Activated CD8-positive, alpha-beta memory T cell treated with anti-CD3 and anti-CD28 coated beads, Interleukin-2, amount 10 ng/mL, durations not matched to agents 7 days and 5 days (primary cell): ENCODE measurements at regions not wholly inside any gene's neighbourhood (a gene's known extent, or its start where the extent isn't known, plus 50 kb on each side); places are given as distances from the start of the nearest gene placed in this dataset.

Experiments used
- ATAC-seq: fragments of 150-1000 bp; cut with Tn5 transposase; one replicate; pipeline ENCODE4 v1.10.0; 2021; ENCODE audit warnings: moderate library complexity
- CTCF ChIA-PET: fragments of 350-600 bp; sonication (Branson Sonifier 250); formaldehyde crosslinking; loops from one replicate; lab custom pipeline; 2021; ENCODE audit warnings: antibody characterized with exemption; lab: Charles Lee
- DNase-seq: peaks from one replicate; pipeline ENCODE4 v3.0.0-alpha.2; 2020
- H3K27ac Mint-ChIP-seq: one replicate; pipeline ENCODE4 v1.8.0; 2021; ENCODE audit warnings: mild to moderate bottlenecking, mixed read lengths
- H3K27me3 Mint-ChIP-seq: one replicate; pipeline ENCODE4 v1.8.0; 2021; ENCODE audit warnings: mixed read lengths
- H3K36me3 Mint-ChIP-seq: one replicate; pipeline ENCODE4 v1.8.0; 2021; ENCODE audit warnings: mild to moderate bottlenecking, mixed read lengths
- H3K4me1 Mint-ChIP-seq: one replicate; pipeline ENCODE4 v1.8.0; 2021; ENCODE audit warnings: mixed read lengths
- H3K4me3 Mint-ChIP-seq: one replicate; pipeline ENCODE4 v1.8.0; 2021; ENCODE audit warnings: mild to moderate bottlenecking, moderate library complexity, mixed read lengths
- H3K9me3 Mint-ChIP-seq: one replicate; pipeline ENCODE4 v1.8.0; 2022; ENCODE audit warnings: low read depth, mixed read lengths

DNA sequence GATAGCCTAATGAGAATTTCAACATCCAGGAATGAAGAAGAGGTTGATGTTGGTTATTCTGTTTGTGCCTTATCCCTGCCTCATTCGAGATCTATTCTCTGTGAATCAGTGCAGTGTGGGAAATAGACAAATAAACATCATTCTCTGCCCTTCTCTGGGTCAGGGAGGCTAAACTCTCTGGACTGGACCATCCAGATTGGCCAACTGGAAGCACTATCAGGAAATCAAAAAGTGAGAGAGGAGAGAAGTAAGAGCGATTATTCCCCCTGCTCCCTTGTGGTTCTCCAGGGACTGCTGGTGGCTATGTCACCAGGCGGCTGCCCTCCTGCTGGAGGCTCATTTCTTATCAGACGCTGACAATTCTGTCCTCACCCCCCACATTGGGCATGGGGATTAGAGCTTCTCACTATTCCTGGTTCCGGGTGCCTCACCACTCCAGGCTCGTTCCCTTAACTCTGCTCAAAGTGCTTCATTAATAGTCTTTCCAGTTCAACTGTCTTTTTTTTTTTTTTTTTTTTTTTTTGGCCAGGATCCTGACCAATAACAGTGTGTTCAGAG lies 201.7 kb upstream of the RREB1 start:
- Mint-ChIP-seq H3K4me3 (no peak overlapping the region), H3K36me3 (no peaks in the 10 kb centered on the region), H3K27me3 (peaks cover 40% of the 10 kb centered on the region), H3K9me3 (no peaks in the 10 kb centered on the region), H3K27ac (no peak overlapping the region), H3K4me1 (no peaks in the 10 kb centered on the region)
- DNase-seq (no peak), ATAC-seq (no peak)
- CTCF ChIA-PET = no interaction called here

DNA sequence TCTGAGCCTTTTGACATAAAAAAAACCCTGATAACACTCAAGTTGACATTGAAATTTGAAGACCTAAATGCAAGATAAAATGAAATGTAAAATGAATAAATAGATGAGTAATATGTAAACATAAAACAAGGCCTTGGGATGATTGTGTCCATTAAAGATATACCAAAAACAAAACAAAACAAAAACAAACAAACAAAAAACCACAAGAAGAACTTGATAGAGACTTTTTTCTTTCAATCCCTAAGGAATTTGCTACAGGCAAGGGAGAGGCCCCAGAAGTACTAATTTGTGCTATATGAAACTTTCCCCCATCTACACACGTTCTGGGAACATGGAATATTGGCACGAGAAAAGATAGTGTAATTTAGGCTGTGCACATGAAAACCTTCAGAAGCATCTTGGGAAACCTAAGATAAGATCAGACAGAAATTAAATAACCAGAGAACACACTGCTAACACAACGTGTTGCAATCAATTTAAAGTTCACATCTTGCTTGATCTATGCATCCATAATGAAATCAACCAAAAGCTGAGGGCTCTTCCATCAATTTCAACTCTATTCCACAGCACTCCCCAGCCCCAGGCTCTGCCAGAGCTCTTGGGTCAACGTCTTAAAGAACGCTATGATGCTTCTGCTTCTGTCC lies 201.1 kb upstream of the RREB1 start:
- DNase-seq (no peak), ATAC-seq (no peak)
- H3K9me3 Mint-ChIP-seq = no peaks in the 10 kb centered on the region
- H3K27me3 Mint-ChIP-seq = peaks cover 34% of the 10 kb centered on the region
- no peaks in the 10 kb centered on the region for H3K36me3 Mint-ChIP-seq
- H3K27ac Mint-ChIP-seq = no peak overlapping the region
- CTCF ChIA-PET = no interaction called here
- no peaks in the 10 kb centered on the region for H3K4me1 Mint-ChIP-seq
- no peak overlapping the region for H3K4me3 Mint-ChIP-seq

DNA sequence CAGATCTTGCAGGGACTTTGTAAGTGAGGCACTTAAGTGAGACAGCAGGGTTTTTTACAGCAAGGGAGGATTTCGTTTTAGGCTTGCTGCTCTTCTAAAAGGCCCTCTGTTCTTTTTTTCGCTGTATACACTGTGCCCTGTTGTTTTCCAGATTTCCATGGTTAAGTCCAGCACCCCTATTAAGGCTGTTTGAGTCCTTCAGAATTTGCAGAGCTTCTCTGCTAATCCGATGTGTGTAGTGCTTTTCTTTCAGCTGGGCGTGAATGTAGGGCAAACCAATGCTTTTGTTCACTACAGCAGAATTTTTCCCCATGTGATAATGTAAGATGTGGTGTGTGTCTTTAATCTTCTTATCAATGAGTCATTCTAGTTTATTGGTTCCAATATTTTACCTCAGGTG lies 200.5 kb upstream of the RREB1 start:
- no peak overlapping the region for H3K27ac Mint-ChIP-seq
- H3K4me3 Mint-ChIP-seq = no peak overlapping the region
- CTCF ChIA-PET = no interaction called here
- no peaks in the 10 kb centered on the region for H3K36me3 Mint-ChIP-seq
- no peak for ATAC-seq
- peaks cover 37% of the 10 kb centered on the region for H3K27me3 Mint-ChIP-seq
- no peaks in the 10 kb centered on the region for H3K4me1 Mint-ChIP-seq
- H3K9me3 Mint-ChIP-seq = no peaks in the 10 kb centered on the region
- DNase-seq = no peak

DNA sequence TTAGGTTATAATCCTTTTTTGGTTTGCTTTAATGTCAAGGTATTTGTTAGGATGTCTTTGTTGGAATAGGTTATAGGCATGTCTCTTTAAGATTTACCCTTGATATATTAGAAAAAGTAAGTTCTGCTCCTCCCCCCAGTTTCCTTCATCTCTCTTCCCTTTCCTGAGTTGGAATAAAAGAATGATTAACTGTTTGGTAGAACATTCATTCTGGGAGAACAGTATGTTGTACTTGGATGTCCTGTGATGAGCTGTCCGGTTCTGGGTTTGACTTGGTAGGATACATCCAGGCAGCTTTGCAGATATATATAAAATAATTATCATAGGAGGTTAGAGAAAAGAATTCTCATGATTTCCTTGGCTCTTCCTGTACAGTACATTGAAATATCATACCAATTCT lies 199.6 kb upstream of the RREB1 start:
- CTCF ChIA-PET = no interaction called here

DNA sequence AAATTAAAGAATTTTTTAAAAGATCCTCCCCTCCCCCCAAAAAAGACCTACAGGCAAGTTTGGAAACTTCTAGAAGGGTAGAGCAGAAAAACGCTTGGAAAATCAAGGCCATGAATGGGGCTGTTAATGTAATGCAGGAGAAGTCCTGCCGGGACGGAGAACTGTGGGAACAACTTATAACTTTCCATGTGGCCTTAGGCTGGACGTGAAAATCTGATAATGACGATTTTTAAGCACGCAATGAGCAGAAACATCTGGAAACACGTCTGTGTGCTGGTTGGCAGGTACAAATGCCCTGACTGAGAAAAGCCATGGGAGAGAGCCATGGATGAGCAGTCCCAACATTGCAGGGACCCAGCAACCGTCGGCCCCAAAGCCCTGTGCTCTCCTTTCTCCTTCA lies 198.7 kb upstream of the RREB1 start:
- DNase-seq = no peak
- peaks cover 43% of the 10 kb centered on the region for H3K27me3 Mint-ChIP-seq
- H3K9me3 Mint-ChIP-seq = no peaks in the 10 kb centered on the region
- no peak overlapping the region for H3K4me3 Mint-ChIP-seq
- H3K36me3 Mint-ChIP-seq = no peaks in the 10 kb centered on the region
- CTCF ChIA-PET = no interaction called here
- ATAC-seq = no peak
- H3K4me1 Mint-ChIP-seq = no peaks in the 10 kb centered on the region
- H3K27ac Mint-ChIP-seq = no peak overlapping the region

More for the DNA sequence above, 199.6 kb upstream of the RREB1 start:
- no peak for ATAC-seq
- Mint-ChIP-seq H3K4me3 (no peak overlapping the region), H3K9me3 (no peaks in the 10 kb centered on the region), H3K27me3 (peaks cover 41% of the 10 kb centered on the region), H3K4me1 (no peaks in the 10 kb centered on the region), H3K27ac (no peak overlapping the region), H3K36me3 (no peaks in the 10 kb centered on the region)
- no peak for DNase-seq

DNA sequence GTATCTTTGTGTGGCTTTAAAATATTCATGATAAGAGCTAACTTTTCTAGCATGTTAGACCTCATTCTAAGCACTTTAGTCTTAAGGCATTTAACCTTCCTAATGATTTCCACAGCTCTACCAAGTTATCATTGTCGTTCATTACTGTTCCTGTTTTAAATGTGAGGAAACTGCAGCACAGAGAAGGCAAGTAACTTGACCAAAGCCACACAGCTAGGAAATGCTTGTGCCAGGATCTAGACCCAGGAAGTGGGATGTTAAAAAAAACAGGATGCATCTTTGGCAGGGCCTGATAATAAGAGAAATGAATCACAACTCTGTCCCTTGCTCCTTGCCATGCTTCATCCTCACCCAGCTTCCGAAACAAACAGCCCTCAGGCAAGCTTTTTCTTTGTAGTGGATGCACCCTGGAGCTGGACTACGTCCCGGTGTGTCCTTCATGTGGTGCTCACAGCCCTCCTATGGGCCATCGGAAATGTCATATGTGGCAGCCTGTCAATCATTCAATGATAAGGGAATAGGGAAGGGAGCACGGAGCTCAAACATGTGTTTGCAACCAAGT lies 196.9 kb upstream of the RREB1 start:
- Mint-ChIP-seq H3K4me1 (no peaks in the 10 kb centered on the region), H3K27me3 (peaks cover 39% of the 10 kb centered on the region), H3K27ac (no peak overlapping the region), H3K9me3 (no peaks in the 10 kb centered on the region), H3K4me3 (no peak overlapping the region), H3K36me3 (no peaks in the 10 kb centered on the region)
- CTCF ChIA-PET = interaction anchor here (0.7 kb wide), 1 partner anchor 189 kb away, joined by 4 read pairs; no protein-coding TSS in a partner anchor
- no peak for DNase-seq
- ATAC-seq = no peak

DNA sequence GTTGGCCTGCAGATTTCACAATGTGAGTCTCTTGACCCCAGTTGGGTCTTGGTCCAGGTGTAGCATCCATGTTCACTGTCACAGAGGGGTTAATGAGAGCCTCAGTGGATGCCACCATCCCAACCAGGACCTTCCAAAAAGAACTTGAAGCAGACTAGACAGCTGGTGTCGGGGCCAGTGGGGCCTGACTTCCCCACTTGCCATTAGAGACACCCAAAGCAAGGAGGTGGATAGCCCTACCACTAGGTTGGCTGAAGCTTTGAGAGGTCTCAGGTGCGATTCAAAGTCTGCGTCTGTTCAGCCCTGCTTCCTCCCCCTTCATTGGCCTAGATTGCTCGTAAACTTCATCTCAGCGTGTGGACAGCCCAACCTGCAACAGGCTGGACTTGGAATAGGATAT lies 196.4 kb upstream of the RREB1 start:
- no peak for DNase-seq
- Mint-ChIP-seq H3K36me3 (no peaks in the 10 kb centered on the region), H3K4me3 (no peak overlapping the region), H3K27me3 (peaks cover 37% of the 10 kb centered on the region), H3K27ac (no peak overlapping the region), H3K9me3 (no peaks in the 10 kb centered on the region), H3K4me1 (peaks cover 2% of the 10 kb centered on the region)
- no peak for ATAC-seq
- CTCF ChIA-PET = no interaction called here

DNA sequence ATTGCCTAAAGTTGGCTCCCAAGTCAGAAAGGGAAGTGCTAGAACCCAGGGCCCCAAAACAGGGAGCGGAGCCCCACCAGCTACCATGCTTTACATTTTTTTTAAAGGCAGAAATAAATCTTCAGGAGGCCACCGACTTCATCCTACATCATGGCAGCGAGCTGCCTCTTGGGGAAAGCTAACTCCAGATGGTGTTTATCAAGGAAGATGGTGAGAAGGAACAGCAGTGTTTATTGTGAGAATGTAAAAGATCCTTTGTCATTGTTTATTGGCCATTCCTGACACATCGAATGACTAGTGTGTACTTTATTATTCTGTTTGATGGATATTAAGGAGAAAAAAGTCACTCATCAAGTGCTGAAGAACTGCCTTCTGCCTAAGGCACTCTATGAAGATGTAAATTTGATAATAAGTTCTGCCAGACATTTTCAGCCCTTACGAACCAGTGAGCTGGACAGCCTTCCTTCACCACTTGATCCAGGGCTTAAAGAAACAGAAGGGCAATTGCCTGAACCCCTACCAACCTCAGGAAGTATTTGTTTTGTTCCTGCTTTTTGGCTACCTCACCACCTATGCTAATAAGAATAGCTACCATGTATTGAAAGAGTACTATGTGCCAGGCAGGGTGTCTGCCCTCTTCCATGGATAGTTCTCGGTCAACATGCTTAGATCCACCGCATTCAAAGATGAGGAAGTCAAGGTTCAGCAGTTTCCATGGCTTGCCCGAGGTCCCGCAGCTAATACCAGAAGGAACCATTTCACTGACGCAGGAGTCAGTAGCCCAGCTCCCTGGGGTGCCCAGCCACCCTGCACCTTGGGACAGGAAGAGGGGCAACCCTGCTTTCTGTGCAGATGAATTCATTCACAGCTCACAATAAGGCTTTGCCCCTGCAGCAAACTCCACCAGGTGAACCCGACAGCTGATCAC lies 194.7 kb upstream of the RREB1 start:
- no peaks in the 10 kb centered on the region for H3K9me3 Mint-ChIP-seq
- DNase-seq (no peak), ATAC-seq (no peak)
- H3K27me3 Mint-ChIP-seq = peaks cover 24% of the 10 kb centered on the region
- peaks cover 2% of the 10 kb centered on the region for H3K4me1 Mint-ChIP-seq
- H3K4me3 Mint-ChIP-seq = no peak overlapping the region
- H3K27ac Mint-ChIP-seq = no peak overlapping the region
- no peaks in the 10 kb centered on the region for H3K36me3 Mint-ChIP-seq
- CTCF ChIA-PET = interaction anchor here (1.0 to 1.3 kb wide), 2 partner anchors 8 to 154 kb away, joined by 3 read pairs; no protein-coding TSS in a partner anchor

DNA sequence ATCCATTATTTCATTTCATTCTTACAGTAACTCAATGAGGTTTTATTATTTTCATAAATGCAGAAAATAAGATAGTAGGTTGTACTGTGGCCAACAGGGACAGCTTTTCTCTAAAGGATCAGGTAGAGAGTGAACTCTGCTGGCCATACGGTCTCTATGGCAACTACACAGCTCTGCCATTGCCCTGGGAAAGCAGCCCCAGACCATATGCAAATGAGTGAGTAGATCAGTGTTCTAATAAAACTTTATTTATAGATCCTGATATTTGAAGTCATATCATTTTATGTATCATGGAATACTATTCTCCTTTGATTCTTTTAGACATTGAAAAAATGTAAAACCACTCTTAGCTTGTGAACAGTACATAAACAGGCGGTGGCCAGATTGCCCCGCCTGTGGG lies 192.5 kb upstream of the RREB1 start:
- H3K4me1 Mint-ChIP-seq = peaks cover 8% of the 10 kb centered on the region
- peaks cover 29% of the 10 kb centered on the region for H3K27me3 Mint-ChIP-seq
- no peaks in the 10 kb centered on the region for H3K36me3 Mint-ChIP-seq
- DNase-seq (no peak), ATAC-seq (no peak)
- no peak overlapping the region for H3K4me3 Mint-ChIP-seq
- H3K27ac Mint-ChIP-seq = no peak overlapping the region
- no peaks in the 10 kb centered on the region for H3K9me3 Mint-ChIP-seq
- CTCF ChIA-PET = interaction anchor here (0.7 to 1.2 kb wide), 4 partner anchors 11 to 218 kb away, joined by 3 read pairs; no protein-coding TSS in a partner anchor

DNA sequence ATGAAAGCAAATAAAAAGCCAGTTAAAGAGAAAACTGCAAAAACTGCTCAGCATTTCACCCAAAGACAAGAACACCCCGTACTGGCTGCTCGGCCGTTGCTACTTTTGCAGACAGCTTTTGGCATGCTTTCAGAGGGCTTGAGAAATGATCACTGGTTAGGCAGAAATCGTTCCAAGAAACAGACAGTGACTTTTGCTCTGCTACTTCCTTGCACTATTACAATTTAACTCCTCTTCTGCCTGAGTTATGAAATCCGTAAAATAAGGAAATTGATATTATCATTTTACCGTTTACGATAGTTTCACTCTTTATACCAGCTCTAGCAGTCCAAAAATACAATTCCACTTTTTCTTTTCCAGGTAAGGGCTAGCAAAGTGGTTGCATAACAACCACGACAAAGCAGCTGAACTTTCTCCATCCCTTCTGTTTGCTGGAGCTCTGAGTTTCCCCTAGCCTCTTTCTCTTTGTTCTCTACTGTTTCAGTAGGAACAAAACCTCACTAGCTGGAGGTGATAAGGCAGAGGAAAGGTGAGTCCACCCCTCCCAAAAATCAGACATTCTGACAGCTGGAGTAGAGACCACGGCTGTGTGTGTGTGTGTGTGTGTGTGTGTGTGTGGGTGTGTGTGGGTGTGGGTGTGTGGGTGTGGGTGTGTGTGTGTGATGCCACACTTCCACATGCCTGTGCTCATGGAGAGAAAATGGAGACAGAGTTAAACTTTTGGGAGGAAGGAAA lies 191.8 kb upstream of the RREB1 start:
- Mint-ChIP-seq H3K9me3 (no peaks in the 10 kb centered on the region), H3K4me1 (peaks cover 8% of the 10 kb centered on the region), H3K27ac (no peak overlapping the region), H3K36me3 (no peaks in the 10 kb centered on the region), H3K27me3 (peaks cover 31% of the 10 kb centered on the region), H3K4me3 (no peak overlapping the region)
- ATAC-seq = no peak
- DNase-seq = no peak
- CTCF ChIA-PET = interaction anchor here (0.7 to 1.2 kb wide), 4 partner anchors 11 to 219 kb away, joined by 3 read pairs; no protein-coding TSS in a partner anchor

DNA sequence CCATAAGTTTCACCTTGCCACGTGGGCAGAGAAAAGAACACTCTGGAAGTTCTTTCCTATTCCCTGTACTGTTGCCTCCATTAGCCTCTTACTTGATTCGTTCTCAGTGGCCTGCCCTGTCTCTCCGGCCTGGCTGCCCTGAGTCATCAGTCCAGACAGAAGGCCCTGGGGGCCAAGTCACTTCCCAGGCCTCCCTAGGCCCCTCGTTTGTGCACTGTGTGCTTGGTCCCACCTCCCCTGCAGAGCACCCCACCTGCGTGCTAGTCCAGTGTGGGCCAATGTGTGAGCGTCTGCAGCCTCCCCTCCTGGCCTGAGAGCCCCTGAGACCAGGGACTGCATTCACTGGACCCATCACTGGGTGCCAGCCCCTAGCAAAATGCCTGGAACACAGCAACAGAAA lies 191.2 kb upstream of the RREB1 start:
- DNase-seq (no peak), ATAC-seq (no peak)
- Mint-ChIP-seq H3K4me3 (no peak overlapping the region), H3K36me3 (no peaks in the 10 kb centered on the region), H3K27ac (no peak overlapping the region), H3K27me3 (peaks cover 33% of the 10 kb centered on the region), H3K9me3 (no peaks in the 10 kb centered on the region), H3K4me1 (peaks cover 8% of the 10 kb centered on the region)
- CTCF ChIA-PET = interaction anchor here (0.8 to 1.2 kb wide), 2 partner anchors 12 to 128 kb away, joined by 3 read pairs; no protein-coding TSS in a partner anchor

DNA sequence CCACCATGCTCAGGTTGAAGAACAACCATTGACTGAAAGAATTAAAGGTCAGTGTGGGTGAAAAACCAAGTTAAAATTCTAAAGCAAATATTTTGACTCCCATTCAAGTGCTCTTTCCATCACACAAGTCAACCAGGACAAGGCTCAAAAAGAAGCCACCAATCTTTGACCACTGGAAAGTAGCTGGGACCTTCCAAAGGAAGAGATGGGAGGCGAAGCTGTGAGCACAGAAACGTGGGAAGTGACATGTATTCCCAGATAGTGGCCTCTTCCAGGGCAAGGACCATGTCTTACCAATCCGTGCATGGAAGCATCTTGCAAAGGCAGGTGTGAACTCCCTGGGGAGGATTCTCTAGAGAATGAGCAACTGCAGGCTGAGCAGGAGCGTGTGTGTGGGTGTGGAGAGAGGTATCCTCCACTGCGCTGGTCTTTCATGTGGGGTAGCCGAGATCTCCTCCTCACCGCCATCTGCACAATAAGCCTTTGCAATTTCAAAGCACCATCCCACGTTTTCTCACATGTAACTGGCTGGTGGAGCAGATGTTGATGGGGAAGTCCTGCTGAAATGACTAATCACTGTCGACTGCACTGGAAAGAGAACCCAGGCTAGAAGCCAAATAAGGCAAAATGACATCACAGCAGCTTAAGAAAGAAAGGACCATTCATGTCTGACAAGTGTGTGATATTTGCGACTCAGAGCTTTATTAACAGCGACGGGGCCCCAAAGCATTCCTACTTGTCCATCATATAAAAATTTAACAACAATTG lies 189.4 kb upstream of the RREB1 start:
- H3K36me3 Mint-ChIP-seq = no peaks in the 10 kb centered on the region
- CTCF ChIA-PET = interaction anchor here (1.3 kb wide), 1 partner anchor 47 kb away, joined by 4 read pairs; no protein-coding TSS in a partner anchor
- H3K4me1 Mint-ChIP-seq = peaks cover 8% of the 10 kb centered on the region
- ATAC-seq (peak; percentile 42), DNase-seq (peak; percentile 48)
- H3K9me3 Mint-ChIP-seq = no peaks in the 10 kb centered on the region
- no peak overlapping the region for H3K27ac Mint-ChIP-seq
- H3K4me3 Mint-ChIP-seq = no peak overlapping the region
- H3K27me3 Mint-ChIP-seq = peaks cover 18% of the 10 kb centered on the region
